ENCODE measurements at regions not wholly inside any gene's neighbourhood (a gene's known extent, or its start where the extent isn't known, plus 50 kb on each side); places are given as distances from the start of the nearest gene placed in this dataset.

- no peak overlapping the region for H3K23ac ChIP-seq (ENCODE audit: low read depth, low read length)
- no peak overlapping the region for H4K5ac ChIP-seq (ENCODE audit: low read depth, low read length)
- no peaks in the 10 kb centered on the region for H3K9me1 ChIP-seq (ENCODE audit: insufficient read depth, low read length)
- no peak overlapping the region for H4K91ac ChIP-seq (ENCODE audit: insufficient read depth, low read depth, low read length)
- H3K27ac ChIP-seq (ENCODE audit: insufficient read depth, low read length), result no peak overlapping the region
- peaks cover 4% of the 10 kb centered on the region; the same call in 1 of the 2 replicates for H3K27me3 ChIP-seq (ENCODE audit: control insufficient read depth, insufficient read depth, low read length)
- H3K4ac ChIP-seq (ENCODE audit: low read depth, low read length), result no peak overlapping the region
- H4K8ac ChIP-seq (ENCODE audit: low read depth in 2 of 2, low read length in 2 of 2), result no peak overlapping the region
- H2AK5ac ChIP-seq (ENCODE audit: low read depth, low read length), result no peak overlapping the region
- no peak for ATAC-seq (ENCODE audit: low read depth)
- no CpG with 5 or more reads among the region's 4 CpGs for WGBS, 2 experiments (ENCODE audit: extremely low coverage in 2 of 2, insufficient read length in 1 of 2)
- ChIA-PET POLR2A (ENCODE audit: unreplicated experiment) (no interaction called here), CTCF (no interaction called here)
- no peak overlapping the region for H3K18ac ChIP-seq (ENCODE audit: low read depth, low read length)
- no peak overlapping the region for H3K4me3 ChIP-seq (ENCODE audit: insufficient read depth, low read depth, low read length)
- H3K9me3 ChIP-seq (ENCODE audit: control insufficient read depth, insufficient read depth, low read length), result peaks cover 3% of the 10 kb centered on the region; the same call in 1 of the 2 replicates
- H3K56ac ChIP-seq (ENCODE audit: extremely low read depth, insufficient read depth, low read length), result no peak overlapping the region
- no peak overlapping the region for H2BK15ac ChIP-seq (ENCODE audit: low read depth, low read length)
- intact Hi-C loops (cut with micrococcal nuclease), result no loop called here
- no peak overlapping the region for H3K14ac ChIP-seq (replicated peaks; ENCODE audit: low read depth, low read length)
- no peak overlapping the region for H3K4me2 ChIP-seq (ENCODE audit: low read depth, low read length)
- DNase-seq, result no peak
- no peak overlapping the region for H2BK120ac ChIP-seq (ENCODE audit: low read depth, low read length)
- H2AFZ ChIP-seq (replicated peaks; ENCODE audit: low read length, poor library complexity), result no peak overlapping the region
- H3K4me1 ChIP-seq (ENCODE audit: control insufficient read depth, insufficient read depth, low read length), result no peaks in the 10 kb centered on the region
- TF ChIP-seq, protein P1, sequence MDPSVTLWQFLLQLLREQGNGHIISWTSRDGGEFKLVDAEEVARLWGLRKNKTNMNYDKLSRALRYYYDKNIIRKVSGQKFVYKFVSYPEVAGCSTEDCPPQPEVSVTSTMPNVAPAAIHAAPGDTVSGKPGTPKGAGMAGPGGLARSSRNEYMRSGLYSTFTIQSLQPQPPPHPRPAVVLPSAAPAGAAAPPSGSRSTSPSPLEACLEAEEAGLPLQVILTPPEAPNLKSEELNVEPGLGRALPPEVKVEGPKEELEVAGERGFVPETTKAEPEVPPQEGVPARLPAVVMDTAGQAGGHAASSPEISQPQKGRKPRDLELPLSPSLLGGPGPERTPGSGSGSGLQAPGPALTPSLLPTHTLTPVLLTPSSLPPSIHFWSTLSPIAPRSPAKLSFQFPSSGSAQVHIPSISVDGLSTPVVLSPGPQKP (IDR thresholded peaks at IDR 0.05; ENCODE audit: borderline replicate concordance, low read depth, low read length), result no peak
- no peak for TF ChIP-seq POLR2A (IDR thresholded peaks at IDR 0.05; ENCODE audit: low read depth, low read length)
- no peak for TF ChIP-seq CHD1 (IDR thresholded peaks at IDR 0.05; ENCODE audit: low read depth, low read length)
- BruUV-seq (replicated peaks), result no TSS peak
- no peak overlapping the region for H2AK9ac ChIP-seq (replicated peaks; ENCODE audit: low read depth, low read length, poor library complexity)
- dilution Hi-C loops (cut with HindIII; ENCODE audit: low sequenced_read_pairs, unreplicated experiment), result no loop called here
- H3K36me3 ChIP-seq (ENCODE audit: control insufficient read depth, insufficient read depth, low read length), result no peaks in the 10 kb centered on the region
- no peaks in the 10 kb centered on the region for H4K20me1 ChIP-seq (ENCODE audit: insufficient read depth, low read length)
- H3K79me1 ChIP-seq (ENCODE audit: low read depth in 1 of 2, low read length in 2 of 2), result no peaks in the 10 kb centered on the region
- no peak overlapping the region for H2BK20ac ChIP-seq (ENCODE audit: low read depth, low read length)
- no peak overlapping the region for H2BK5ac ChIP-seq (ENCODE audit: low read depth, low read length, poor library complexity, severe bottlenecking)
- in situ Hi-C loops (cut with MboI; ENCODE audit: low sequenced_read_pairs), result no loop called here
- H3K9ac ChIP-seq (ENCODE audit: low read depth, low read length), result no peak overlapping the region
These were observed 82.8 kb downstream of the COQ2 start for GRCh38 chr4:83201761-83202160.

Data from IMR-90 (cell line).